Stimulated activated CD8-positive, alpha-beta memory T cell treated with anti-CD3 and anti-CD28 coated beads, Interleukin-15, amount 100 ng/mL, for 24 hours (primary cell): ENCODE measurements at regions not wholly inside any gene's neighbourhood (a gene's known extent, or its start where the extent isn't known, plus 50 kb on each side); places are given as distances from the start of the nearest gene placed in this dataset.

Source experiments
- DNase-seq: peaks from one replicate; pipeline ENCODE4 v3.0.0-alpha.2; 2020; ENCODE audit warnings: low read depth

DNA sequence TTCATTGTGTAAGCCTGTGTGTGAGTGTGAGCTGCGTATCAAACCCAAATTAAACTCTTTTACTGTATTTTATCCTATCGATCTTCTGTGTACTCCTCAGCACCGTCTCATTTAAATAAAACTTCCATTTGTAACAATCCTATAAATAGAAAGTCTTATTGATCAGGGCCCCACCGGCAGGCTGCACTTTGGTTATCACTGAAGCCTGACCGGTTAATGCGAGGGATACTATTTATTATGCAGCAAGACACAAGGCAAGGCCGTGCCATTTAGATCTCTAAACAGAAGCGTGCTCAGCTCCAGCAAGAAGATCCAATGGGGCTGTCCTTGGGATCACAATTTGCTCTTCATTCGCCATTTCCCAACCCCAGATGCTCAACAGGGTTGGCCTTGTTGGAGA lies 252.6 kb upstream of the TSHZ3 start:
- DNase-seq, result no peak

DNA sequence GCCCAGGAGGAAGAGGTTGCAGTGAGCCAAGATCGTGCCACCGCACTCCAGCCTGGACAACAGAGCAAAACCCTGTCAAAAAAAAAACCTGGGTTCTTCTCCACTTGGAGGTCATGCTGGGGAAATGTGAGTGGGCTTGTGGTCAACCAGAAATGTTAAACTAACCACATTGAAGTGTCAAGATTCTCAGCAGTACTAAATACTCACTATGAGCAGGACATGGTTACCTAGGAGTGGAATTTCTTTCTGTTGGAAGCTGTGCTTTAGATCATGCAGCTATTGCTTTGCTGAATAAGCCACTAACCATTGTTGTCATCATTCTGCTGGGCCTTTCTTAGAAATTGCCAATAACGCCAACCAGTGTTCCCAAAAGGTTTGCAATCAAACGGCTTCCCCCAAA lies 253.3 kb upstream of the TSHZ3 start:
- no peak for DNase-seq

DNA sequence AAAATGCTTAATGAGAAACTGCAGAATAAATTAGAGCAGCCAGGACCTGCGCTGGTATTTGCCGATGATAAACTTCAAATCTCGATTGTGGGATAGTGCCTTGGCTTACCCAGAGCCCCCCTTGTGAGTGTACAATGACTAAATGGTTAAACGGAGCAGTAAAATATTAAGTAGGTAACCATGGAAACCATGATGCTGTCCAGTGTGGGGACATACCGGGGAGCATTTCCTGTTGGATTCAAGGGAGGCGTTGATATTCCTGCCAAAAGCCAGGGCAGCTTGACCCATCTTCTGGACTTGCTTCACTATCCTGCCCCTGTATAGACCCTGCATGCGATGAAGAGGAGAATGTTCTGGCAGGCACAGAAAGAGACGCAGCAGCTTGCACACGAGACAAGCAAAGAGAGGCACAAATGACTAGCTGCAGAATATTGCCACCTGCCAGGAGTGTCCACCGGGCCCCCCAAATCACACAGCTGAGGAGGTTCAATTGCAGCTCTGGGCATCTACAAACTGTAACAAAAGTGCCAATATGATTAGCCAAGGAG lies 255.3 kb upstream of the TSHZ3 start:
- no peak for DNase-seq

DNA sequence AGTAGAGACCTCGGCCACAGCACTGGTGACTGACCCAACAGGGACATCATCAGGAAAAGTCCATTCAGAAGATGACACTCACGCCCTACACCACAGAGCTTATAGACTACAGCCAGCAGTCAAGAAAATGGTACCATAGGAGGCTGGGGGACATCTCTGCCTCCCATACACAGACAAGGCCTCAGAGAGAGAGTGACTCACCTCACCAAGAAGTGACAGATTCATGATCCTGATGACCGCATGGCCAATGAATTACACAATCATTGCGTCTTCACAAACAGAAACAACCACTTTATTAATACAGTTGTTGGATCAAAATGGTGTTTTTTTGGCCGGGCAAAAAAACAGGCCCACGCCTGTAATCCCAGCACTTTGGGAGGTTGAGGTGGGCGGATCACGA lies 260.8 kb upstream of the TSHZ3 start:
- DNase-seq, result no peak

DNA sequence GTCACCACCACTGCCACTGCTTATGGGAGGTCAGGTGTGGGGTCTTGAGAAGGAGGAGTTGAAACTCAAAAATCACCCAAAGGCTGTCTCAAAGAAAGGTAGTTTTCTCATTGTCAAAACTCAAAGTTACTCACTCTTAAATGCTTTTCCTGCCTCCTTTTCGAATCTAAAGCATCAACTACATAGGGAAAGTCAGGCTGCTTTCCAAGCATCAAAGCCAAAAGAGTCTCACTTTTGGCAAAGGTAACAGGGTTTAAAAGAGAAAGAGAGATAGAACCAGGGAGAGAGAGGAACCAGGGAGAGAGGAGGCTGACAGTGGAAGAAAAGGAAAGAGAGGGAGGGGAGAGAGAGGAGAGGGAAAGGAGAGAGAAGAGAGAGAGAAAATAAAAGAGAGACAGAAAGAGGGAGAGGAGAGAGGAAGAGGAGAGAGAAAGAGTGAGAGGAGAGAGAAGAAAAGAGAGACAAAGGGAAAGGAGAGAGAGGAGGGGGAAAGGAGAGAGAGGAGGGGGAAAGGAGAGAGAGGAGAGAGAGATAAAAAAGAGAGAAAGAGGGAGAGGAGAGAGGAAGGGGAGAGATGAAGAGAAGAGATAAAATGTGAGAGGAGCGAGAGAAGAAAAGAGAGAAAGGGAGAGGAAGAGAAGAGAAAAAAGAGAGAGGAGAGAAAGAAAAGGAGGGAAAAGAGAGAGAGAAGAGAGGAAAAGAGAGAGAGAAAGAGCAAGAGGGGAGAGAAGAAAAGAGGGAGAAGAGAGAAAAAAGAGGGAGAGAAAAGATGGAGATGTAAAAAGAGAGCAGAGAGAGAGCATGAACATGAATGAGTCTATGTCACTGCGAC lies 262.0 kb upstream of the TSHZ3 start:
- no peak for DNase-seq

DNA sequence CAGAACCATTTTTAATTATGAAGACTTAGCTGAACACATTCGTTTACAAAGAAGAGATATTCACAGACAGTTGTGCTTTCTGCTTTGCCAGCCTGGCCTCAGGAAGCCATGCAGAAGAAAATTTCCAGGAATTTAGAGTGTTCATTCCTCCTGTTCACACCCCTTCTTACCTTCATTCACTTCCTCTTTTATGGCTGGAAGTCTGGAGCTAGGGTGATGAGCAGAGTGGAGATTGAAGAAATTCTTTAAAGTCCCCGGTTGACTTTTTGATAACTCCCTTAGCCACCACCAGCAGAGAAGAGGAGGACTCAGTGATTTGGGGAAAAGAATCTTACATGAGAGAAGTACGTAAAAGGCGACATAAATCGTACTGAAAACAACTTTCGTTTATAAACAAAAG lies 263.6 kb upstream of the TSHZ3 start:
- no peak for DNase-seq

DNA sequence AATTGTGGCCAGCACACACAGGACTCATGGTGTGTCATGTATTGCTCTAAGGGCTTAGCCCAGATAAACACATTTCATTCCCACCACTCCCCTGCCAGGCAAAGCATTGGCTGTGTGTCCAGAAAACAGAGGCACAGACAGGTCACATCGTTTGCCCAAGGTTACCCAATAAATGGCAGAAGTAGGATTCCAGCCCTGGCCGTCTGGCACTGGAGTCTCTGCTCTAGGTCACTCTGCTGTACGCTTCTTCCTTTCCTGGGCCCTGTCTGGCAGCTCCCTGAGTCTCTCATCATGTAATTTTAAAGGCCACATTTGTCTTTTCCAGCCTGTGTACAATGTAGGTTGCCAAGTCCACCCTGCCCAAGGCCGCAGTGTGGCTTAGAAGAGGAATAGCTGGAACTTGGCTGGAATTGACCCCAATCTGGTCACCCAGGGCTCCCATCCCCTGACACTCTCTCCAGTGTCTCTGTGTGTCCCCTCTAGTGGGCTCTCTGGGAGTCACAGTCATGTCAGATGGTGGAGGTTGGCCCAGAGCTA lies 264.5 kb upstream of the TSHZ3 start:
- no peak for DNase-seq

DNA sequence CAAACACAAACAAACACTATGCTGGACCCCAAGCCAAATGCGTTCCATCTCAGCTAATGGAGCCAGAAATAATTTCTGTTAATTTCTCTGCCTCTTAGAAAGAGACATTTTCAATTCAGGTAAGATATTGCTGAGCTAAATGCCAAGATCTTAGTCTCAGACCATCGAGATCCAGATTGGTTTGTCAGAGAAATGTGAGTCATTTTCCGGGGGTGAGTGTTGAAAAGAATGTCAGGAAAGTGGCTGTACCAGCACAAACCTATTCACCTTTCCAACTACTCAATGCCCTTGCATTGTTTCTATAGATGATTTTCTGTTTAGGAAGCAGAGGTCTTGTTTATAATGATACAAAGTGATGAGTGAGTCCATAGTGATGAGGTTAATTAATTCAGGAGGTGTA lies 266.8 kb upstream of the TSHZ3 start:
- DNase-seq, result no peak

DNA sequence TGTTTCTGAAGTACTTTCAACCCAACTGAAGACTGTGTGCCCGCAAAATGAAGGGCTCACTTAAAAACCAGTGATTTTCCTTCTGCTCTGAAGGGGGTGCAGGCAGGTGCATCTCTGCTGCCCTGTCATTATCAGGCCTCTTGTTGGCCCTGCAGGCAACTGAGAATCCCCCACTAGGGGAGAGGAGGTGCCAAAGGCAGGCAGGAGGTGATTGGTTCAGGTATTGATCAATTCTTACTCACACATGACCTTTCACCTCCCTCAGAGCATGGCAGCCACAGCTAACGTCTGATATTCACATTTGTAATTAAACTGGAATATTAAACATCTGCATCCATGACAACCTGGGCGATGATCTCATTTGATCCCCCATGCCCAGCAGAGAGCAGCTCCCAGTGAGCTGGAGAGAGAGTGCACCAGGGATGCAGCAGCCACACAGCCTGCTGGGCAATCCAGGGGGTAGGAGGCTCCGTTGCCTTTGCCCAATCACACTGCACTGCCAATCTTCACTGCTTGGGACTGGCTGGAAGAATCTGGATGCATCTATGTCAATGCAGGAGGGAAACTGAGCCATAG lies 267.9 kb upstream of the TSHZ3 start:
- no peak for DNase-seq

DNA sequence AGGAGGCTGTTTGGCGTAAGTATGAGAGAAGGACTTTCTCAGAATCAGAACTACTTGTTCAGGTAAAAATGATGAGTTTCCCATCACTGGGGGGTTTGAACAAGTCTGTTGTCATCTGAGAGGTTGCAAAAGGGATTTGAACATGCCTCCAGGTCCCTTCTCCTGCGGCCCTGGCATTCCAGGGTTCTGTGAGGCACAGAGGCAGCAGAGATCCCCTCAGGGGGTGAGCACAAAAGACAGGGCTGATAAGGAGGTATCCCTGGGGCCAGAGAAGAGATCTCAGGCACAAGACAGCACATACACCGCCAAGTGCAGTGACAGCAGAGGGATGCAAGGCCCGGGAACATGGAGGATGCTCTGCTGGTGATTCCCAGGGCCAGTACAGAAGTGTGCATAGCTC lies 275.8 kb upstream of the TSHZ3 start:
- DNase-seq, result no peak

DNA sequence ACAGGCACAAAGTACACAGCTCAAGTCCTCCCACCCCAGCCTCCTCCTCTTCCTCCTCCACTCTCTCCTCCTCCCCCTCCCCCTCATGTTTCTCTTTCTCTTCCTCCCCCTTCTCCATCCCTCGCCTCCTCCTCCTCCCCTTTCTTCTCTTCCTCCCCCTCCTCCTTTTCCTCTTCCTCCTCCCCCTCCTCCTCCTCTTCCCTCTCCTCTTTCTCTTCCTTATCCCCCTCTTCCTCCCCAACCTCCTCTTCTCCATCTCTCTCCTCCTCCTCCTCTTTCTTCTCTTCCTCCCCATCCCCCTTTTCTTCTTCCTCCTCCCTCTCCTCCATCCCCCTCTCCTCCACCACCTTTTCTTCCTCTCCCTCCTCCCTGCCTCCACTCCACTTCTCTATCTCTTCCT lies 276.3 kb upstream of the TSHZ3 start:
- DNase-seq, result no peak

DNA sequence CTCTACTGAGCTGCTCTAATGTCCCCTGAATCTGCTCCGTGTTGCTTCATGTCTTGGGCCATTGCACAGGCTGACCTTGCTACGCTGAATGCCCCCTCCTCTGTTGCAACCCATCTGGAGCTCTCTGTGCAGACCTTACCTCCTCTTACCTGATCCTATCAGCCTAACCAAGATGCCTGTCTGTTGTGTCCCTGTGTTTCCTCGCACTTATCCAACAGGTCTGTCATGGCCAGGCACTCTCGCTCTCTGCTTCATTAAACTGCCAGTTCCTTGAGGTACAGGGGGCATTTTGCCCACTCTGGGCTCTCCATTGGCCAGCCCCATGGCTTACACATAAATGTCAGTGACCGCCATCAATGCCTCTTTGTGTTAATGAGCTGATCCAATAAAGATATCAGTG lies 277.7 kb upstream of the TSHZ3 start:
- no peak for DNase-seq

DNA sequence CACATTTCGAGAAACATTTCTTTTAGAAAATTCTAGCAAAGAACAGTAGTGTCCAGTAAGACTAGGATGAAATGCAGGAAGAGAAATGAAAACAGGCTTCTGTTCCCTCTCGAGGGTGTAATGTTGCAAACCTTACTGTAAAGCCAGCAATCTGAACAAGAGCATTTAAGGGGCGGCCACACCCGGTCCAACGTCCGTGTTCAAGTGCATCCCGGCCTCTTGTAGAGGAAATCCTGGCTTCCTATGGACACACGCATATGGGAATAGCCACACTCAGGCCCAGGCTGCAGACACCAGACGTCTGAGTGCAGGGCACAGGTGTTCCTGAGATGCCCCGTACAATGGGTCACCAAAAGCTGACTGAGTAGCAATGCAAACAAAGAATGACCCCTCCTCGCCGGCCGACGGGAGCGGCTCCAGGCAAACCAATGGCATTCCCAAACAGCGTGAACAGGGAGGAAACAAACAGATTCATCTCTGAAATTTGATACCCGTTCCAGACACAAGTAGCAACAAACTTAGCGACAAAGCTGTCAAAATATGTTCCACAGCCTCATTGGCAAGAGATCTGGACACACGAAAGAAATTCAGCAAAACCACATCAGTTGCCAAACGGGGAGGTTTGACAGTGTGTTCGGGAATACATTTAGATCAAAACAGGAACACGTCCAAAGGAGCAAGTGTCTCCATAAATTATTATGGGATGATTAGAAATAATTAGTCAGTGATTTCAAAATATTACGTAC lies 278.6 kb upstream of the TSHZ3 start:
- no peak for DNase-seq

DNA sequence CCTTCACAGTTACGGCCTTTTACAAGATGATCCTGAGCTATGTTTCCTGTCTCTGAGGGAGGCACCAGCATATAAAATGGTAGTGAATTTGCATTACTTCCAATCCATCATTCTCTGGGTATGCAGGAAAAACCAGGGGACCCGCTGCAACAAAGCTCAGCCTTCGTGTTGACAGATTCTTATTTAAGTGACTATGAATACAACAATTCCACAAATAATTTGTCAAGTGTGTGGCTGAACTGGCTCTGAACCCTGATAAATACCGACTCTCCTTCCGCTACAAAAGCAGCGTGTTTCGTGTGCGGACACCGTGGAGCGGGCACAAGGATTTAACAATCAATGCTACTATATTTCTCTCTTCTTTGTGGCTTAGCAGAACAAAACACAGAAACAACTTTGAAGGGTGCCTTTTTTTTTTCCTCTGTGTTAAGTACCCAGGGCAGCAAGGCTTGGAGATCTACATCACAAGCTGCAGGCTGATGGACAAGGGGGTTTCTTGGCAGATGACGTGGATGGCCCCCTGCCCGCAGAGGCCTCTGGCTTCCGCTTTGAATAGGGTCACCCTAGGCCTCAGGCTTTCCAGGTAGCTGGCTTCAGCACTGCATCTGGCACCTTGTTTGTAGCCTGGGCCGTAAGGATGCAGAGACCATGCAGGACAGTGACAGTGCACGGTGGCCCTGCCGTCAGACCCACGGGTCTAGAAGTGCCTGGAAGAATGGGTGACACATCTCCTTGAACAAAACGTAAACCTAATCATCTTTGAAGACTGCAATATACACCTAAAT lies 280.5 kb upstream of the TSHZ3 start:
- DNase-seq, result no peak

DNA sequence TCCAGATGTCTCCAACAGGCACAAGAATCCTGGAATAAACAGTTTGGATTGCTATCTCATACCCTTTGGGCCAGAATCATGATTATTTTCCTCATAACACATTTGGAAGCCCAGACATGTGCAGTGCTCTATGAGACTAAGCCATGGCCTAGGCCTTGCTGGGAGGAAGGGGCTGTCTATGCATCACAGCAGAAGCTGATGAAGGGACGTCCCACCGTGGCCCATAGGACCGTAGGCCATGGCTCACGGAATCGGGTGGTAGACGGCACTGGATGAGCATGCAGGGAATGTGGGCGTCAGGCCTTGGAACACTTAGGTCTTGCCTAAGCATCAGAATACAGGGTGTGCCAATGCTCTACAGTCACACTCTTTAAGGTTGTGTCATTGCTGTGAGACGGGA lies 283.8 kb upstream of the TSHZ3 start:
- no peak for DNase-seq

DNA sequence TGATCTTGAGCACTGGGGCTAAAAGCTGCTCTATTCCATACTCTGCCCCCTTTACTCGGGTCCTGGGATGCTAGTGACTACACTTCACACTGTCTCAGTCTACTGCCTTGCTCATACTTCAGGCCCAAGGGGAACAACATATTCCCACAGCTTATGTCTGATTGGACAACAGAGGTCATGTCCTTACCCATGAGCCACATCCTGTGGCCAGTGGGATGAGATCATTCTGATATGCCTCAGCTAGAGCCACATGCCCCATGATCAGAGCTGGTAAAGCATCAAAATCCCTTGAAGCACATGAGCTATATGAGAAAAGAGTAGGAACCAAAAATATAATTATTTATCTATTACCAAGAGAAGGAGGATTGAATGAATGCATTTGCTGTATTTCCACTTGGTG lies 290.1 kb upstream of the TSHZ3 start:
- no peak for DNase-seq

DNA sequence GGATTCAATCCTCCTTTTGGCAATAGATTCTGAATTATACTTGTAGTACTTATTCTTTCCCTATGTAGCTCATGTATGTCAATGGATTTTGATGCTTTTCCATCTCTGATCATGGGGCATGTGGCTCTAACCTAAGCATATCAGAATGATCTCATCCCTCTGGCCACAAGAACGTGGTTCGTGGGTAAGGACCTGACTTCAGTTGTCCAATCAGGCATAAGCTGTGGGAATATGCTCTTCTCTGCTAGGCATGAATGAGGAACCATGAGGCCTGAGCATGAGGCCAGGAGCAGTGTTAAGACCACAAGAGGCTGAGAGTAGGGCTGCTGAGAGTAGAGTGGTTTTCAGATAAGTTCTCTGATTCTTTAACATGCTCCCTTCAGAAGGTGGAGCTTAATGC lies 292.4 kb upstream of the TSHZ3 start:
- no peak for DNase-seq

DNA sequence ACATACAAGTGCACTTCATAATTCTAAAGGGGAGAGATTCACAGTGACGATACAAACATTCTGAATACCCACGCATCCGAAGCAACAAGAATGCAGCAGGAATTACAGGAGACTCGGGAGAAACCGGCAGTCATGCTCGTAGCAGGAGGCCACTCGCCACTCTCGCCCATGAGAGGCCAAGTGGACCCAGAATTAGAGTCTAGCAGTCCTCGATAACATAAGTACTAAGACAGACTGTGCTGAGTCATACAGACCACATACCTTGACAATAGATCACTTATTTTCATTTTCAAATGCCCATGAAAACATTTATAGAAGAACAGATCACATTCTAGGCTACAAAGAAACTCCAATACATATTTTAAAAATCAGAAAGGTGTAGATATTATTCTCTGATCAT lies 299.1 kb upstream of the TSHZ3 start:
- no peak for DNase-seq

DNA sequence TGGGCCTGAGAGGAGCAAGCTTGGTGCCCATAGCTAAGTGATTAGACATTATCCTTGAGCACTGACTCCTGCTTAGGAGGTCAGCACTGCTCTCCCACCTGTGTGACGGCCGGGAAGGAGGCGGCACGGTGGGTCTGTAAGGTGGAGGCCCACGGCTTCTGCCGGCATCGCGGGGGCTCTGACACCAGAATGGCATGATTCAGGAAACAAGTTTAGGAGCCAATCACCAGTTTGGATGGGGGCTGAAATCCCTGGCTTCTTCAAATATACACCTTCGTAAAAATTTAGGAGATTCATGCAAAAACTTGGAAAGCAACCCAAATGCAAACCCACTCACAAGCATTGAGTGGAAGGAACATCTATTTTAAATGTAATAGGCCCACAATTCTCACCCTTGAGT lies 307.3 kb upstream of the TSHZ3 start:
- DNase-seq, result no peak

DNA sequence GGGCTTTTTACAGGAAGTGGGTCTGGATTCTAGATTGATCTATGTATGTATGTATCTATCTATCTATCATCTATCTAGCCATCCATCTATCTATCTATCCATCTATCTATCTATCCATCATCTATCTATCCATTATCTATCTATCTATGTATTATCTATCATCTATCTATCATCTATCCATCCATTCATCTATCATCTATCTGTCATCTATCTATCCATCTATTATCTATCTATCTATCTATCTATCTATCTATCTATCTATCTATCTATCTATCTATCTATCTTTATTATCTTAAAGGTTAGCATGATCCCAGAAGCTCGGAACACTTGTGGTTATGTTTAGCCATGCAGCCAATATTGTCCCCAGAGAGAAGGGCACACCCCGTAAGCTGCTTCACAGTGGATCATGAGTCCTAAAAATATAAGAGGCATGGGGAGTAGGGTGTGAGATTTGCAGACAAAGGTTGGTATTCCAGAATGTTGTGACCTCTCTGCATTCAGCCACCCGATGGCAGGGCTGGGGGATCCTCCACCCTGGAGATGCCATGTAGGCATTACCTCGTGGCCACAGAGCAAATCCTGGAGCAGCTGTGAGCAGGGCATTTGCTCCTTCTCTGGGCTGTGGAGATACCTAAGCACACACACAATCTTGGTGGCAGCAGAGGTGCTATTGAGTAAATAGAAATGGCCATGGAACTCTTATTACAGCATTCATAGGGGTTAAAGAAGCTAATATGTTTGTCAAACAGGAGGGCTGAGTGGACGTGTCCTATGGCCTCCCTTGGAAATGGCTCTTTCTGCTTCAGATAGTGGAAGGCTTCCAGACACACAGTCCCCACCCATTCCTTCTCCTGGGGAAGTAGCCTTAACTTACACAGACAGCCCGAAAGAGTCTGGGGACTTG lies 310.0 kb upstream of the TSHZ3 start:
- no peak for DNase-seq

DNA sequence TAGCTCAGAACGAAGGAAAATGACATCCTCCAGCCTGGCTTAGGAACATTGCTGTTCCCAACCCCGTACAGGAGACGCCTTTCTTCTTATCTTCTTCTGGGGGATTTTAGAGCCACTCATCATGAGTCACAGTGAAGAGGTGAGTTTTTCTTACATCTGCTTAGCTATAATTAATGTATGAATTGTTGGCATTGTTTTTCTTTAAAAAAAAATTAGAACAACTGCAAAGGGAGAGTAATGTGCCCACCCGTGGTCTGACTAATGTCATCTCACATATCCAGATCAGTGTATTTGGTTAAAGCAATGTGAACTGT lies 310.6 kb upstream of the TSHZ3 start:
- DNase-seq, result no peak
